Neural progenitor cell (in vitro differentiated cells): ENCODE measurements at regions not wholly inside any gene's neighbourhood (a gene's known extent, or its start where the extent isn't known, plus 50 kb on each side); places are given as distances from the start of the nearest gene placed in this dataset.

Experiments
- DNase-seq: peaks from one replicate; pipeline ENCODE4 v3.0.0-alpha.2; 2016; ENCODE audit warnings: low spot score
- H2AFZ ChIP-seq: fragments of 200-600 bp; sonication (generic); replicated peaks from 2 replicates; pipeline ENCODE4 v1.6.1; 2016; ENCODE audit warnings: antibody characterized with exemption
- H3F3A ChIP-seq: fragments of 200-600 bp; sonication (generic); 2 replicates; pipeline ENCODE4 v1.6.1; 2016; ENCODE audit warnings: antibody characterized with exemption, low read depth
- H3K27ac ChIP-seq: fragments of 200-600 bp; sonication (generic); 2 replicates; pipeline ENCODE4 v1.5.1; 2016; ENCODE audit warnings: mild to moderate bottlenecking
- H3K27me3 ChIP-seq: fragments of 200-600 bp; sonication (generic); 2 replicates; pipeline ENCODE4 v1.6.1; 2016; ENCODE audit warnings: mild to moderate bottlenecking, moderate library complexity
- H3K36me3 ChIP-seq: fragments of 200-600 bp; sonication (generic); 2 replicates; pipeline ENCODE4 v1.5.1; 2016
- H3K4me1 ChIP-seq: fragments of 200-600 bp; sonication (generic); 2 replicates; pipeline ENCODE4 v1.6.1; 2016; ENCODE audit warnings: mixed run types
- H3K4me2 ChIP-seq: fragments of 200-600 bp; sonication (generic); 2 replicates; pipeline ENCODE4 v1.6.1; 2016
- H3K4me3 ChIP-seq: fragments of 200-600 bp; sonication (generic); 2 replicates; pipeline ENCODE4 v1.5.1; 2016
- H3K79me2 ChIP-seq: fragments of 200-600 bp; sonication (generic); 2 replicates; pipeline ENCODE4 v1.6.1; 2016; ENCODE audit warnings: low read depth
- H3K9ac ChIP-seq: fragments of 200-600 bp; sonication (generic); 2 replicates; pipeline ENCODE4 v1.6.1; 2016
- H3K9me3 ChIP-seq: fragments of 200-600 bp; sonication (generic); 2 replicates; pipeline ENCODE4 v1.5.1; 2016; ENCODE audit warnings: low read depth
- H4K20me1 ChIP-seq: fragments of 200-600 bp; sonication (generic); 2 replicates; pipeline ENCODE4 v1.6.1; 2016; ENCODE audit warnings: low read depth
- H3K27ac Mint-ChIP-seq: 3 replicates; pipeline ENCODE4 v1.8.0; 2021; ENCODE audit warnings: mixed read lengths
- H3K27me3 Mint-ChIP-seq: 2 replicates; pipeline ENCODE4 v1.8.0; 2022; ENCODE audit warnings: low read depth, mild to moderate bottlenecking, inconsistent platforms, moderate library complexity, mixed read lengths; ENCODE audit not compliant: insufficient read depth
- H3K36me3 Mint-ChIP-seq: 3 replicates; pipeline ENCODE4 v1.8.0; 2021; ENCODE audit warnings: mixed read lengths
- H3K4me1 Mint-ChIP-seq: 3 replicates; pipeline ENCODE4 v1.8.0; 2021; ENCODE audit warnings: mixed read lengths
- H3K4me3 Mint-ChIP-seq: 3 replicates; pipeline ENCODE4 v1.8.0; 2021; ENCODE audit warnings: mild to moderate bottlenecking, moderate library complexity, mixed read lengths
- H3K9me3 Mint-ChIP-seq: 3 replicates; pipeline ENCODE4 v1.8.0; 2020; ENCODE audit warnings: mixed read lengths
- EZH2 ChIP-seq: fragments of 200-600 bp; sonication (generic); IDR thresholded peaks from 2 replicates; pipeline ENCODE4 v1.6.1; 2017; ENCODE audit warnings: antibody characterized with exemption, mild to moderate bottlenecking, moderate library complexity
- EZH2phosphoT487 ChIP-seq: fragments of 200-600 bp; sonication (generic); IDR thresholded peaks from 2 replicates; pipeline ENCODE4 v1.6.1; 2017; ENCODE audit warnings: antibody characterized with exemption
- TF ChIP-seq, protein P1 (sequence below): fragments of 200-600 bp; sonication (generic); IDR thresholded peaks from 2 replicates; pipeline ENCODE4 v1.5.1; 2017; ENCODE audit warnings: antibody characterized with exemption, mild to moderate bottlenecking

GRCh38 chr21:23292292-23292691, 2294.1 kb downstream of the NCAM2 start:
- H3K36me3 Mint-ChIP-seq, result no peaks in the 10 kb centered on the region
- no peak for DNase-seq

DNA sequence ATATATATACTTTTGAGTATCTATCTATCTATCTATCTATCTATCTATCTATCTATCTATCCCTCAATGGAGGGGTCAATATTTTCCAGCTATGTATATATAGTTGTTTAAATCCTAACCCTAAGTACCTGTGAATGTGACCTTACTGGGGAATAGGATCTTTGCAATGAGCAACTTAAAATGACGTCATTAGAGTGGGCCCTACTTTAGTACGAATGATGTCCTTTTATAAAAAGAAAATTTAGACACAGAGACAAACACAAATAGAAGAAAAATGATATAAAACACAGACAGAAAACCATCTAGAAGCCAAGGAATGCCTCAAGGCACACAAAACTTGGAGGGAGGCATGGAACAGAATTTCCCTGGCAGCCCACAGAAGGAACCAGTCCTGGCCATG, 2283.7 kb downstream of the NCAM2 start:
- H3F3A ChIP-seq, result no peaks in the 10 kb centered on the region
- no peak overlapping the region for H2AFZ ChIP-seq
- H3K4me2 ChIP-seq, result no peak overlapping the region
- DNase-seq, result no peak
- Mint-ChIP-seq H3K27ac (no peak overlapping the region), H3K27me3 (no peaks in the 10 kb centered on the region), H3K36me3 (no peaks in the 10 kb centered on the region), H3K4me3 (no peak overlapping the region), H3K9me3 (no peaks in the 10 kb centered on the region), H3K4me1 (no peaks in the 10 kb centered on the region)
- H3K9ac ChIP-seq, result no peak overlapping the region
- H3K4me3 ChIP-seq, result no peak overlapping the region
- no peaks in the 10 kb centered on the region for H3K4me1 ChIP-seq
- no peaks in the 10 kb centered on the region for H3K9me3 ChIP-seq
- no peaks in the 10 kb centered on the region for H3K36me3 ChIP-seq
- no peak overlapping the region for H3K27ac ChIP-seq
- no peaks in the 10 kb centered on the region for H4K20me1 ChIP-seq
- no peaks in the 10 kb centered on the region for H3K79me2 ChIP-seq
- TF ChIP-seq EZH2phosphoT487, result no peak
- no peak for TF ChIP-seq EZH2
- TF ChIP-seq, protein P1, sequence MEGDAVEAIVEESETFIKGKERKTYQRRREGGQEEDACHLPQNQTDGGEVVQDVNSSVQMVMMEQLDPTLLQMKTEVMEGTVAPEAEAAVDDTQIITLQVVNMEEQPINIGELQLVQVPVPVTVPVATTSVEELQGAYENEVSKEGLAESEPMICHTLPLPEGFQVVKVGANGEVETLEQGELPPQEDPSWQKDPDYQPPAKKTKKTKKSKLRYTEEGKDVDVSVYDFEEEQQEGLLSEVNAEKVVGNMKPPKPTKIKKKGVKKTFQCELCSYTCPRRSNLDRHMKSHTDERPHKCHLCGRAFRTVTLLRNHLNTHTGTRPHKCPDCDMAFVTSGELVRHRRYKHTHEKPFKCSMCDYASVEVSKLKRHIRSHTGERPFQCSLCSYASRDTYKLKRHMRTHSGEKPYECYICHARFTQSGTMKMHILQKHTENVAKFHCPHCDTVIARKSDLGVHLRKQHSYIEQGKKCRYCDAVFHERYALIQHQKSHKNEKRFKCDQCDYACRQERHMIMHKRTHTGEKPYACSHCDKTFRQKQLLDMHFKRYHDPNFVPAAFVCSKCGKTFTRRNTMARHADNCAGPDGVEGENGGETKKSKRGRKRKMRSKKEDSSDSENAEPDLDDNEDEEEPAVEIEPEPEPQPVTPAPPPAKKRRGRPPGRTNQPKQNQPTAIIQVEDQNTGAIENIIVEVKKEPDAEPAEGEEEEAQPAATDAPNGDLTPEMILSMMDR, result no peak
- no peaks in the 10 kb centered on the region for H3K27me3 ChIP-seq

More at GRCh38 chr21:23292292-23292691, 2294.1 kb downstream of the NCAM2 start:
- H3K9me3 ChIP-seq, result no peaks in the 10 kb centered on the region
- Mint-ChIP-seq H3K9me3 (peaks cover 3% of the 10 kb centered on the region), H3K27me3 (no peaks in the 10 kb centered on the region), H3K4me3 (no peak overlapping the region), H3K27ac (no peak overlapping the region), H3K4me1 (no peaks in the 10 kb centered on the region)
- peaks cover 10% of the 10 kb centered on the region for H3K4me1 ChIP-seq
- H3K36me3 ChIP-seq, result no peaks in the 10 kb centered on the region
- no peak overlapping the region for H3K4me3 ChIP-seq
- H3K9ac ChIP-seq, result no peak overlapping the region
- TF ChIP-seq, protein P1, result no peak
- TF ChIP-seq EZH2 (no peak), EZH2phosphoT487 (no peak)
- no peaks in the 10 kb centered on the region for H3K27me3 ChIP-seq
- no peak overlapping the region for H3K4me2 ChIP-seq
- H4K20me1 ChIP-seq, result no peaks in the 10 kb centered on the region
- H3K27ac ChIP-seq, result no peak overlapping the region
- H2AFZ ChIP-seq, result no peak overlapping the region
- no peaks in the 10 kb centered on the region for H3K79me2 ChIP-seq
- H3F3A ChIP-seq, result no peaks in the 10 kb centered on the region

GRCh38 chr21:23249760-23250159, 2251.6 kb downstream of the NCAM2 start:
- Histone ChIP-seq H3K4me2 (no peak overlapping the region), H2AFZ (peak overlapping the region; percentile 48), H3F3A (no peaks in the 10 kb centered on the region), H3K4me1 (no peaks in the 10 kb centered on the region), H3K9me3 (no peaks in the 10 kb centered on the region), H3K27me3 (no peaks in the 10 kb centered on the region), H3K9ac (no peak overlapping the region), H3K36me3 (no peaks in the 10 kb centered on the region), H4K20me1 (no peaks in the 10 kb centered on the region), H3K27ac (no peak overlapping the region), H3K4me3 (no peak overlapping the region), H3K79me2 (no peaks in the 10 kb centered on the region)
- H3K27me3 Mint-ChIP-seq, result no peaks in the 10 kb centered on the region
- no peaks in the 10 kb centered on the region for H3K4me1 Mint-ChIP-seq
- TF ChIP-seq EZH2phosphoT487 (no peak), EZH2 (no peak)
- TF ChIP-seq, protein P1, result no peak
- H3K27ac Mint-ChIP-seq, result no peak overlapping the region
- no peaks in the 10 kb centered on the region for H3K9me3 Mint-ChIP-seq
- no peak overlapping the region for H3K4me3 Mint-ChIP-seq
- no peak for DNase-seq
- H3K36me3 Mint-ChIP-seq, result no peaks in the 10 kb centered on the region

- Mint-ChIP-seq H3K27ac (no peak overlapping the region), H3K9me3 (no peaks in the 10 kb centered on the region), H3K4me1 (no peaks in the 10 kb centered on the region), H3K27me3 (no peaks in the 10 kb centered on the region), H3K4me3 (no peak overlapping the region), H3K36me3 (no peaks in the 10 kb centered on the region)
- no peak for TF ChIP-seq EZH2
- TF ChIP-seq EZH2phosphoT487, result no peak
- TF ChIP-seq, protein P1, result no peak
- H3K36me3 ChIP-seq, result no peaks in the 10 kb centered on the region
- no peaks in the 10 kb centered on the region for H3K9me3 ChIP-seq
- H3K9ac ChIP-seq, result no peak overlapping the region
- no peak for DNase-seq
- H3K4me2 ChIP-seq, result no peak overlapping the region
- H3F3A ChIP-seq, result no peaks in the 10 kb centered on the region
- H3K27ac ChIP-seq, result no peak overlapping the region
- no peak overlapping the region for H3K4me3 ChIP-seq
- peak overlapping the region; percentile 76 for H2AFZ ChIP-seq
- H3K27me3 ChIP-seq, result no peaks in the 10 kb centered on the region
- H3K4me1 ChIP-seq, result no peaks in the 10 kb centered on the region
- no peaks in the 10 kb centered on the region for H3K79me2 ChIP-seq
- no peaks in the 10 kb centered on the region for H4K20me1 ChIP-seq
These were observed 2249.1 kb downstream of the NCAM2 start for GRCh38 chr21:23247334-23247733.
